Activated T-helper 2 cell treated with anti-CD3 and anti-CD28 coated beads, Interferon-gamma antibody, Interleukin-2, Interleukin-4, amounts not matched to agents 10 μg/mL and 5 μg/mL and 100 μg/mL, durations not matched to agents 14 hours and 24 hours and 36 hours (primary cell): ENCODE measurements at regions not wholly inside any gene's neighbourhood (a gene's known extent, or its start where the extent isn't known, plus 50 kb on each side); places are given as distances from the start of the nearest gene placed in this dataset.

Experiments used
- DNase-seq: peaks from one replicate; pipeline ENCODE4 v3.0.0; 2021; ENCODE audit warnings: low spot score
- H3K27ac Mint-ChIP-seq: one replicate; pipeline ENCODE4 v1.8.0; 2021; ENCODE audit warnings: mixed read lengths
- H3K27me3 Mint-ChIP-seq: one replicate; pipeline ENCODE4 v1.8.0; 2021; ENCODE audit warnings: low read depth, mixed read lengths
- H3K36me3 Mint-ChIP-seq: one replicate; pipeline ENCODE4 v1.8.0; 2021; ENCODE audit warnings: low read depth, mixed read lengths
- H3K4me1 Mint-ChIP-seq: one replicate; pipeline ENCODE4 v1.8.0; 2021; ENCODE audit warnings: low read depth, mixed read lengths
- H3K4me3 Mint-ChIP-seq: one replicate; pipeline ENCODE4 v1.8.0; 2021; ENCODE audit warnings: low read depth, mild to moderate bottlenecking, moderate library complexity, mixed read lengths
- H3K9me3 Mint-ChIP-seq: one replicate; pipeline ENCODE4 v1.8.0; 2021; ENCODE audit warnings: mixed read lengths
- intact Hi-C: fragments of 100-400 bp; cut with micrococcal nuclease; formaldehyde crosslinking; loops from one replicate; pipeline ENCODE4 v1.15.1; 2023

DNA sequence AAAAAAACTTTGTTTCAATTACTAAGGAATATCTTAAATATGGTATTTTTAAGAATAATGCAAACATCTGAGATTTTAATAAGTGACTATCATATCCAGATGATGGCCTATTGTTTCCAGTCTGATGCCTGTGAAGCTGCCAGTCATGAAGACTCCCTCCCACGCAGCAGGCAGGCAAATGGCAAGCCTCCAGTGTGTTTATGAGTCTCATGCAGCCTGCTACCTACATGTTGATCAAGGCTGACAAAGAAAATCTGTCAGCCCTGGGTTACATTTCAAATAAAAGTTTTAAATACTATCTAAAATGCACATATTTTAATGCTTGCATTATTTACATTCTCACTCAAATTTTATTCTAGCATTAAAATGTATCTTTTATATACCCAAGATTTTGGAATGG is 137.6 kb upstream of the RNPC3 start:
- H3K9me3 Mint-ChIP-seq, result no peaks in the 10 kb centered on the region
- no peak overlapping the region for H3K27ac Mint-ChIP-seq
- H3K4me1 Mint-ChIP-seq, result no peaks in the 10 kb centered on the region
- DNase-seq, result no peak
- intact Hi-C loops, result no loop called here
- no peaks in the 10 kb centered on the region for H3K27me3 Mint-ChIP-seq
- H3K36me3 Mint-ChIP-seq, result no peaks in the 10 kb centered on the region
- no peak overlapping the region for H3K4me3 Mint-ChIP-seq

DNA sequence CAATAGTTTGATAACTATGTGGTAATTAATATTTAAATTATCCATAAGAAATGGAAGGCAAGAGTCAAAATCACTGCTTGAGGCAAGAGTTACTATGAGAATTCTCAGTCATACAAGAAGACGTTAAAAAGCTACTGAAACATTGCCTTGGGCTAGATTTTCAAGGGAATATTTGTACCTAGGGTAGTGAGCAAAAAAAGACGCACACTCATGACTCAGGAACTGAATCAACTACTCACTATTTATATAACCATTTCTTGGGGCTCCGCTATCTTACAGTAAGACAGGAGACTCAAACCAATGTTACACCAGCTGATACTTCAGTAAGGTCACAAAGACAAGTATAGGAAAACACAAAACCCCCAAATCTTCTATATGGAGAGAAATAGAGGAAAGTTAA is 151.5 kb upstream of the RNPC3 start:
- intact Hi-C loops, result no loop called here
- Mint-ChIP-seq H3K27ac (no peak overlapping the region), H3K9me3 (no peaks in the 10 kb centered on the region), H3K36me3 (no peaks in the 10 kb centered on the region), H3K27me3 (no peaks in the 10 kb centered on the region), H3K4me3 (no peak overlapping the region), H3K4me1 (no peaks in the 10 kb centered on the region)
- DNase-seq, result no peak

DNA sequence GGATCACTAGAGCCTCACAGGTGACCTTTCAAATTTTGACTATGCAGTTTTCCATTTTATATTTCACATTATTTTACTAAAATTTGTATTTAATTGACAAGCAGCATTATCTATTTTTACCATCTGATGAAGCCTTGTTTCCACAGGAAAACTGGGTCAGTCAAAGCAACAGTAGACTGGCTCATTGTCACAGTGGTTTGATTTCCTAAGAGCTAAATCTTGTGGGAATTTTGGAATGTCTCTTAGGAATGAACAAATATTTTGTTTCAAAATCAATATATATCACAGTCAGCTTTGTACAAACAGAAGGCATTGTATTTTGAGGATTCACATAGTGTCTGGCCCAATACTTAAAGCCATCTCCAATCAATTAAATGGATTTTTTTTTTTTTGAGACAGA is 152.6 kb upstream of the RNPC3 start:
- no peak overlapping the region for H3K4me3 Mint-ChIP-seq
- no peaks in the 10 kb centered on the region for H3K36me3 Mint-ChIP-seq
- H3K4me1 Mint-ChIP-seq, result no peaks in the 10 kb centered on the region
- intact Hi-C loops, result no loop called here
- no peaks in the 10 kb centered on the region for H3K27me3 Mint-ChIP-seq
- no peaks in the 10 kb centered on the region for H3K9me3 Mint-ChIP-seq
- no peak for DNase-seq
- H3K27ac Mint-ChIP-seq, result no peak overlapping the region

DNA sequence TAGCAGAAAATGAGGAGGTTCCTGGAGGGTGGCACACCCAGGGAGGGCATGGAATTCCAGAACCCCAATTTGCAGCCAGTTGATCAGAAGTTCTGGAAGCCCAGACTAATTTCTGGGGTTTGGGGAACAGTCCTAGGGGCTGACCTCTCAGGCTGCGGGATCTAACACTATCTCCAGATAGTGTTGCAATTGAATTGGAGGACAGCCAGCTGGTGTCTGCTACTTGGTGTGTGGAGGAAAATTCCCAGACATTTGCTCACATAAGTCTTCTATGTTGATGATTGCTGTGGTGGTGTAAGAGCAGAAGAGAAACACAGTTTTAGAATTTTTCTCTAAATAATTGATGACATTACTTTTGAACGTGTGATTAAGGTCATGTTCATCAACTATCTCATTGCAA is 154.3 kb upstream of the RNPC3 start:
- Mint-ChIP-seq H3K27ac (no peak overlapping the region), H3K36me3 (no peaks in the 10 kb centered on the region), H3K4me3 (no peak overlapping the region), H3K27me3 (no peaks in the 10 kb centered on the region), H3K4me1 (no peaks in the 10 kb centered on the region), H3K9me3 (no peaks in the 10 kb centered on the region)
- intact Hi-C loops, result no loop called here
- no peak for DNase-seq

DNA sequence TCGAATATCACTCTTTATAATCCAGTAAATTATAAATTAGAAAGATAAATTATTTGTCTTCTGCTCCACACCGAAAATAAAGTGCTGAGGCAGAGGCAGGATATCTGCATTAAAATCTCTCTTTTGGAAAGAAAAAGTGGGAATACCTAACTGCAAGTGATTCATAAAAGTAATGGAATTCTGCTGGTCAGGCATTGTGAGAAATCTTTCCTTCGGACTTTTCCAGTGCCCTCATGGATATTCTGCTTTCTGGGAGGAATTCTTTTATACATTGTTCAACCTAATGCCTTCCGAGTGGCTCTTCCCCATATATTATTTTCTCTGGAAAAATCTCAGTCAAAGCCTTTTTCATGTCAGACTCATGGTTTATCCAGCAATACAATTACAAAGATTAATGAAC is 158.3 kb upstream of the RNPC3 start:
- Mint-ChIP-seq H3K4me3 (no peak overlapping the region), H3K4me1 (no peaks in the 10 kb centered on the region), H3K36me3 (no peaks in the 10 kb centered on the region), H3K27me3 (no peaks in the 10 kb centered on the region), H3K27ac (no peak overlapping the region), H3K9me3 (no peaks in the 10 kb centered on the region)
- DNase-seq, result no peak
- intact Hi-C loops, result loop anchor here (10.0 kb wide), 1 partner anchor 158 kb away; the partner anchor contains the start of gene RNPC3

DNA sequence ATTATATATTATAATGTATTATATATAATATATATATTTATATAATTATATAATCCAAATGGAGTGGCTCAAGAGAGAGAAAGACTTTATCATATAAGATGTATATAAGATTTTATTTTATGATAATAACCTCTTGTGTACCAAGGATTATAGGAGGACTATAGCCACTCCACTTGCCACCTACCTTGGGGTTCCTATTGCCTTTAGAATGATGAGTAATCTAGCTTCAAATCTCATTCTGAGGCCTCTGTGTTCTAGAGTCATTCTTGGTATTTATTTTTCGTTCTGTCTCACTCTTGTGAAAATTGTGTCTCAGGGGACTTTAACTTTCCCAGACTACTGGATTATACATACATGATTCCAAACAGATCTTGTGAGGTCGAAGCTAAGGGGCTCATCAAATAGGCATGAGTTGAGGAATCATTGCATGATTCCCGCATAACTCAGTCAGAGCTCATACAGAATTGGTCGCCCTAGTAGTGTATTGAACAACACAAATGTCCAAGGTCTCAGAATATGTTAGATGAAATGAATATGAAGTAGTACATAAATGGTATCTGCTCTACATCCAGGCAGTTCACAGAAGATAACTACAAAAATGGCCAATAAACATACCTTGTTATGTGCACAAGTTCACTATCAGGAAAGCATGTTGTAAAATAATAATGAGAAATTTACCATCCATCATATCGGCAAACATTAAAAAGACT is 159.5 kb upstream of the RNPC3 start:
- intact Hi-C loops, result loop anchor here (10.0 kb wide), 1 partner anchor 159 kb away; the partner anchor contains the start of gene RNPC3

DNA sequence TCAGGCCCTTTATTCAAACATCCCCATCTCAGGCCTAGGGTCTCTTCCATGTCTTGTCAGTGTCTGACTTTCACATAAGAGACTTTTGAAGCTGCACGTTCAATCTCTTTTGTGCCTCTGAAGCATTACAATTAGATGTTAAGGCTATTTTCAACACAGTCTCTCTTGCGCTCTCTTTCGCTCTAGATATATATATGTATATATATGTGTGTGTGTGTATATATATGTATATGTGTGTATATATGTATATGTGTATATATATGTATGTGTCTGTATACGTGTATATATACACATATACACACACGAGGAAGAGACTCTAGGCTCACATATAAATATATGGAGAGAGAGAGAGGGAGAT is 162.5 kb upstream of the RNPC3 start:
- H3K9me3 Mint-ChIP-seq, result no peaks in the 10 kb centered on the region
- no peak overlapping the region for H3K4me3 Mint-ChIP-seq

More for the DNA sequence above, 159.5 kb upstream of the RNPC3 start:
- Mint-ChIP-seq H3K4me1 (no peaks in the 10 kb centered on the region), H3K36me3 (no peaks in the 10 kb centered on the region), H3K27ac (no peak overlapping the region), H3K27me3 (no peaks in the 10 kb centered on the region), H3K4me3 (no peak overlapping the region), H3K9me3 (no peaks in the 10 kb centered on the region)
- no peak for DNase-seq

DNA sequence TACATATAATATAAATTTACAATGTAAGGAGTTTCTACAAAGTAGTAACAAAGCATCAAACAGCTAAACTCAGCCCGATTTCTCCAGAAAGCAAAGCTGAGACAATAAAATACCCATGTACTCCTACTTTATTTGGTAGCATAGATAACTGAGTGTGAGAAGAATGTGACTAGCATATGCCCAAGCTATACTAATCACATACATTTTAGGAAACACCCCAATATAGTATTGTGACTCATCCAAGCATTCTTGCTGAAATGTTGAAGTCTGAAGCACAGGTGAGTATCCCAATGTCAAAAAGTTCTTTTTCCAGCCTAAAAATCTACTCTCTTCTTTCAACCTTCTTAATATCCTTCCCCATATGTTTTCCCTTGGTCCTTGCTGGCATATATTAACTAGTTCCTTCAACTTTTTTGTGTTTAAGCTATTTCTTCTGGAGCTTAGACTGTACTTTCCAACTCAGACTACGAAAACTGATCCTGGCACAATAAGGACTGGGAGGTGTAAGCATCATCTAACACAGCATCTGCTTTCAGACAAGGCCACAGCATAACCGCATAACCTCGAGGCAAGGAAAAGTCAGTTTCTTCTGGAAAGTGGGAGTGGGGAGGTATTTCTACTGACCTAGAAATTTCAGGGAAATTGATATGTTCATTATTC is 163.0 kb upstream of the RNPC3 start:
- H3K9me3 Mint-ChIP-seq, result no peaks in the 10 kb centered on the region

More for the DNA sequence above, 162.5 kb upstream of the RNPC3 start:
- Mint-ChIP-seq H3K4me1 (no peaks in the 10 kb centered on the region), H3K36me3 (no peaks in the 10 kb centered on the region), H3K27me3 (no peaks in the 10 kb centered on the region), H3K27ac (no peak overlapping the region)
- intact Hi-C loops, result loop anchor here (10.0 kb wide), 1 partner anchor 162 kb away; the partner anchor contains the start of gene RNPC3
- no peak for DNase-seq

DNA sequence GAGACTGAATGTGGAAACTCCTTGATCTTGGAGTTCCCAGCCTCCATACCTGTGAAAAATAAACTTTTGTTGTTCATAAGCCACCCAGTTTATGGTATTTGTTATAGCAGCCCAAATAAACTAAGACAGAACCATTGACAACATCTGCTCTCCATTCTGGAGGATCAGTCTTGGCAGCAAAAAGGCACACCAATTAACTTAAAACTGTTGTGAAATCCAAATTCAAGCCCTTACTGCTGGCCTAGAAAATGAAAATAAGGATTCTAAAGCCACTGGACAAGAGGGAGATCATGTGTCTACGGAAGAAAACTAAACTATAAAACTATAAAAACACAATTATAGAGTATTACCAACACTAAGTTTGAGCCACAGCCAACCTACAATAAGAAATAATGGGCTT is 172.1 kb upstream of the RNPC3 start:
- Mint-ChIP-seq H3K27me3 (no peaks in the 10 kb centered on the region), H3K27ac (no peak overlapping the region)

More for the DNA sequence above, 163.0 kb upstream of the RNPC3 start:
- intact Hi-C loops, result loop anchor here (10.0 kb wide), 1 partner anchor 162 kb away; the partner anchor contains the start of gene RNPC3
- no peaks in the 10 kb centered on the region for H3K27me3 Mint-ChIP-seq
- DNase-seq, result no peak
- H3K4me1 Mint-ChIP-seq, result no peaks in the 10 kb centered on the region
- H3K36me3 Mint-ChIP-seq, result no peaks in the 10 kb centered on the region
- no peak overlapping the region for H3K4me3 Mint-ChIP-seq
- peak overlapping the region; percentile 4 for H3K27ac Mint-ChIP-seq

DNA sequence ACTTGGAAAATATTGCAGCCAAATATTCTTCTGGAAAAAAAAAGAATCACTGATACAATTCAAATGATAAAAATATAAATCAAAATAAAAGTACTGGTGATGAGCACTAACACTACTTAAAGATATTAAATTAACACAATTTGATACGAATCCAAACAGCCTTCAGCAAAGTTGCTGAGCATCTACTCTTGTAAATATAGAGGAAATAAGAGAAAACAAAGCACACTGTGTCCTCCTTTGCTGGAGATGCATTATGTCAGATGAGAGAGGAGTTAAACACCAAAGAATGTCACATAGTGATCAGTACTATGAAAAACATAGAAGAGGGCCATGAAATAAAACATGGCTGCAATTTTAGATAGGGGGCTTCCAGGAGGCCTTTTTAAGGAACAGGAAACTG is 177.4 kb upstream of the RNPC3 start:
- intact Hi-C loops, result no loop called here
- H3K27ac Mint-ChIP-seq, result no peak overlapping the region

More for the DNA sequence above, 172.1 kb upstream of the RNPC3 start:
- Mint-ChIP-seq H3K4me3 (no peak overlapping the region), H3K4me1 (no peaks in the 10 kb centered on the region), H3K9me3 (no peaks in the 10 kb centered on the region), H3K36me3 (no peaks in the 10 kb centered on the region)
- intact Hi-C loops, result no loop called here
- no peak for DNase-seq

DNA sequence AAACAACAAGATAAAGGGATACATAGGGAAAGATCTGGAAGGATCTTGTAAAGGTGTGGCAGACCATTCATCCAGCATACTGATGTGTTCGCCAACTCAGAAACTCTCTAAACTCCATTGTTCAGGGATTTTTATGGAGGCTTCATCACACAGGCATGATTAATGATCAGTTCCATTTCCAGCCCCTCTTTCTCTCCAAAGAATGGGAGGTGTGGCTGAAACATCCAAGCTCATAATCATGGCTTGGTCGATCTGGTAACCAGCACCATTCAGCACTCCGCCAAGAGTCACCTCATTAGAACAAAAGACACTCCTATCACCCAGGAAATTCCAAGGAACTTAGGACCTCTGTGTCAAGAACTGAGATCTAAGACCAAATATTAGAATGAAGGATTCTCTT is 180.6 kb upstream of the RNPC3 start:
- no peaks in the 10 kb centered on the region for H3K27me3 Mint-ChIP-seq
- H3K4me3 Mint-ChIP-seq, result no peak overlapping the region
- H3K9me3 Mint-ChIP-seq, result no peaks in the 10 kb centered on the region
- no peaks in the 10 kb centered on the region for H3K4me1 Mint-ChIP-seq
- H3K36me3 Mint-ChIP-seq, result no peaks in the 10 kb centered on the region
- DNase-seq, result no peak
- intact Hi-C loops, result no loop called here
- H3K27ac Mint-ChIP-seq, result no peak overlapping the region

More for the DNA sequence above, 177.4 kb upstream of the RNPC3 start:
- DNase-seq, result no peak
- Mint-ChIP-seq H3K36me3 (no peaks in the 10 kb centered on the region), H3K4me1 (no peaks in the 10 kb centered on the region), H3K9me3 (no peaks in the 10 kb centered on the region), H3K27me3 (no peaks in the 10 kb centered on the region), H3K4me3 (no peak overlapping the region)

DNA sequence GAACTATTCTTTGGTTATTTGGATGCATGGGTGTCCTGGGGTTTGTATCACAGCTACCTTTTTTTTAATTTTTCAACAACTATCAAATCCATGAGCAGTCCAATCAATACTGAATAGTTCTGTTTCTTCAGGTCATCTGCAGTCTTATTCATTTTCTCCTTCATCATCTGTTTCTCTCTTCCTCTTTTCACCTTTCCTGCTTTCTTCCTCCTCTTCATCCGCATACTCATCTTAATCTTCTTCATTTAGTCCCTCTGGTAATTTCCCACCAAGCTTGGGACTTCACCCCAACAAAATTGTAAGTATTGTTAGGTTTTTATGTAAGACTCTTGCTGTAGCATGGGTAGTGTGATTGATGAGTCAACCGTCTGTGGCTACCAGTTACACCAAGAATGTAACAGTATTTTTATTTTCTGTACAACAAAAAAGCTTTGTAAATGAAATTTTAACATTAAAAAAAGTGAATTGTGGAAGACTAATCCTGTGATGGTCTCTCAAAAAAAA is 184.1 kb upstream of the RNPC3 start:
- no peak for DNase-seq
- no peak overlapping the region for H3K4me3 Mint-ChIP-seq
- no peaks in the 10 kb centered on the region for H3K36me3 Mint-ChIP-seq
- H3K9me3 Mint-ChIP-seq, result no peaks in the 10 kb centered on the region
- intact Hi-C loops, result no loop called here
- no peaks in the 10 kb centered on the region for H3K27me3 Mint-ChIP-seq
- H3K27ac Mint-ChIP-seq, result no peak overlapping the region
- H3K4me1 Mint-ChIP-seq, result no peaks in the 10 kb centered on the region

DNA sequence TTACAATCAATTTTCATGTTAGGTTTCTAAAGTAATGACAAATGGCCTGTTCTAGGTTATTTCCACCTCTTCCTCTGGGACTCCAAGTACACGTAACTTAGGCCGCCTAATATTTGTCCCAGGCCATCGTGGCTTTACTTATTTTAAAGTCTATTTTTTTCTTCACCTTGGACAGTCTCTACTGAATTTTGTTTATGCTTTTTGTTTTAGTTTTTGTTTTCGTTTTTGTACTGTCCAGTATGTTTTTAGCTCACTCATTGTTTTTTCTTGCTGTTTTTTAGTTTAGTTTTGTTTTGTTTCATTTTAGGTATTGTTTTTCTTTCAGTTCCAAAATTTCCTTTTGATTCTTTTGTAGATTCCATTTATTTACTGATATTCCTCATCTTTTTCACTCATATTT is 187.7 kb upstream of the RNPC3 start:
- DNase-seq, result no peak
- Mint-ChIP-seq H3K4me1 (no peaks in the 10 kb centered on the region), H3K4me3 (no peak overlapping the region), H3K9me3 (no peaks in the 10 kb centered on the region), H3K36me3 (no peaks in the 10 kb centered on the region), H3K27ac (no peak overlapping the region), H3K27me3 (no peaks in the 10 kb centered on the region)
- intact Hi-C loops, result no loop called here
